Muscle layer of colon (tissue), 2 donors: ENCODE measurements at regions not wholly inside any gene's neighbourhood (a gene's known extent, or its start where the extent isn't known, plus 50 kb on each side); places are given as distances from the start of the nearest gene placed in this dataset.

Source experiments
- H3K27ac ChIP-seq: one replicate; pipeline ENCODE4 v1.7.0; 2013; ENCODE audit warnings: low read depth, mild to moderate bottlenecking, low read length, moderate library complexity
- H3K27me3 ChIP-seq, 2 donors: one replicate each; pipeline ENCODE4 v1.7.0; 2013; ENCODE audit warnings: low read length in 2 of 2, mild to moderate bottlenecking in 2 of 2; ENCODE audit not compliant: insufficient read depth in 2 of 2, control insufficient read depth in 1 of 2
- H3K36me3 ChIP-seq: one replicate; pipeline ENCODE4 v1.7.0; 2013; ENCODE audit warnings: mild to moderate bottlenecking, low read length; ENCODE audit not compliant: insufficient read depth
- H3K4me1 ChIP-seq: one replicate; pipeline ENCODE4 v1.7.0; 2013; ENCODE audit warnings: mild to moderate bottlenecking, low read length; ENCODE audit not compliant: insufficient read depth
- H3K4me3 ChIP-seq, 2 donors: one replicate each; pipeline ENCODE4 v1.7.0; 2013; ENCODE audit warnings: low read length in 2 of 2, low read depth in 1 of 2, mild to moderate bottlenecking in 1 of 2, moderate library complexity in 1 of 2
- H3K9ac ChIP-seq: one replicate; pipeline ENCODE4 v1.7.0; 2013; ENCODE audit warnings: low read length
- H3K9me3 ChIP-seq: one replicate; pipeline ENCODE4 v1.7.0; 2013; ENCODE audit warnings: mild to moderate bottlenecking, low read length
- donor health status: abdominal sarcoma.
- donor health status: Adenocarcinoma of cecum.

DNA sequence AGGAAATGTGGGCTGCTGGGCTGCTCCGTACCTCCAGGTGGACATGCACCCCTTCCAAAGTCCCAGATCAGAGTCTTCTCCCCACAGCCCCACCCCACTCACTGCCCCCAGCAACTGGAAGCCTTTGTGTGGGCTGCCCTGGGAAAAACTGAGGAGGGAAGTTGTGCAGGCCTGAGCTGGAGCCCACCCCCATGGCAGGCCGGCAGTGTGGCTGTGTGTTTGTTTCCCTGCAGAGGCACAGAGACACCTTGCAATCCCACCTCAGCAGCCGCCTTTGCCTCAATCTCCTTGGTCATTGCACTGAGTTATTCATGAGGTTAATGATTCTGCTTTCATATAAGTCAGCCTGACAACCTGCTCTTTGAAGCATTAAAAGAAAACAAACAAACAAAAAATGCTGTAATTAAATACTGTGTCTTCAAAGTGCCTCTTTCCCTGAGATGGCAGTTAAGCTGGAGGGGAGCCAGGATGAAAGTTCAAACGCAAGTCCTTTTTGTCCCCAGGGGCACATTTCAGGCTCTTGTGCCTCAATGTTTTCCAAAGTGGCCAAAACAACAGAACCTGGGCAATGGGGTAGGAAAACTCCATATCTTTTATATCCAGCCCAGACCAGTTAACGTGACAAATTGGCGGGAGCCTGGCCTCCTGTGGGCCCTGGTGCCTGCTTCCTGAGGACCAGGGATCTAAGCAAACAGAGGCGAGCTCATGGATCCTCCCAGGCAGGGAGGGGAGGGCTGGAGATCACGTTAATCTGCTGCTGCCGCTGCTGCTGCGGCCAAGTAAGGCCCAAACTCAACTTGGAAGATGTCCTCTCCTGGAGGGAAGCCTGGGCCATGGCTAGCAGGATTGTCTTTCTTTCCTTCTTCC is 51.9 kb upstream of the TSPAN11 start:
- no peaks in the 10 kb centered on the region for H3K9me3 ChIP-seq
- H3K27me3 ChIP-seq: no peaks in the 10 kb centered on the region
- no peak overlapping the region for H3K27ac ChIP-seq
- no peak overlapping the region for H3K4me3 ChIP-seq
- no peaks in the 10 kb centered on the region for H3K36me3 ChIP-seq
- H3K4me1 ChIP-seq: peaks cover 4% of the 10 kb centered on the region
- H3K9ac ChIP-seq: no peak overlapping the region

GRCh38 chr12:30870491-30871265 is 55.9 kb upstream of the TSPAN11 start:
- Histone ChIP-seq H3K4me1 (no peaks in the 10 kb centered on the region), H3K9ac (no peak overlapping the region), H3K4me3 (no peak overlapping the region)

GRCh38 chr12:30867415-30867814 is 59.1 kb upstream of the TSPAN11 start:
- H3K4me1 ChIP-seq: no peaks in the 10 kb centered on the region
- no peak overlapping the region for H3K9ac ChIP-seq
- H3K27me3 ChIP-seq: no peaks in the 10 kb centered on the region
- no peaks in the 10 kb centered on the region for H3K9me3 ChIP-seq
- no peaks in the 10 kb centered on the region for H3K36me3 ChIP-seq
- no peak overlapping the region for H3K4me3 ChIP-seq
- no peak overlapping the region for H3K27ac ChIP-seq

More at GRCh38 chr12:30870491-30871265, 55.9 kb upstream of the TSPAN11 start:
- H3K9me3 ChIP-seq: no peaks in the 10 kb centered on the region
- H3K36me3 ChIP-seq: no peaks in the 10 kb centered on the region
- H3K27ac ChIP-seq: no peak overlapping the region
- no peaks in the 10 kb centered on the region for H3K27me3 ChIP-seq

GRCh38 chr12:30866256-30866655 is 60.3 kb upstream of the TSPAN11 start:
- Histone ChIP-seq H3K27me3 (no peaks in the 10 kb centered on the region), H3K4me3 (no peak overlapping the region), H3K36me3 (no peaks in the 10 kb centered on the region), H3K9ac (no peak overlapping the region), H3K4me1 (no peaks in the 10 kb centered on the region), H3K27ac (no peak overlapping the region), H3K9me3 (no peaks in the 10 kb centered on the region)

- no peaks in the 10 kb centered on the region for H3K36me3 ChIP-seq
- H3K9ac ChIP-seq: no peak overlapping the region
- no peaks in the 10 kb centered on the region for H3K4me1 ChIP-seq
- no peaks in the 10 kb centered on the region for H3K9me3 ChIP-seq
- H3K27ac ChIP-seq: no peak overlapping the region
- no peaks in the 10 kb centered on the region for H3K27me3 ChIP-seq
- no peak overlapping the region for H3K4me3 ChIP-seq
Measured at GRCh38 chr12:30863839-30864238, 62.7 kb upstream of the TSPAN11 start.

DNA sequence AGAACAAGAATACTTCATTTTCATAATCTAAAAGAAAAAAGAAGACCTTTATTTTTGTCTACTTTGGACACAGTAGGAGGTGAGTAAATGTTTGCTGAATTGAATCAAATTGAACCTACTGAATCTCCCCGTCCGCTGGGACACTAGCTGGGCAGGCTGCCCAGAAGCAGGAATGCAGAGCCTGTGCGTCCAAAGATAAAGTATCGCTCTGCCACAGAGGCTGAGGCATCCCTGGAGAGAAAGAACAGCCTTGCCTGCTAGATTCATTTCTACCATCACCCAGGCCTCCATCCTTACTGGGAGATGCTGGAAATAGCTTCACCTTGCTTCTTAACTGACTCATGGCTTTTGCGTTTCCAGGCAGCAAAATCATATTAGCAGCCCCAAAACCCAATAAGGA is 64.1 kb upstream of the TSPAN11 start:
- no peak overlapping the region for H3K27ac ChIP-seq
- no peaks in the 10 kb centered on the region for H3K4me1 ChIP-seq

DNA sequence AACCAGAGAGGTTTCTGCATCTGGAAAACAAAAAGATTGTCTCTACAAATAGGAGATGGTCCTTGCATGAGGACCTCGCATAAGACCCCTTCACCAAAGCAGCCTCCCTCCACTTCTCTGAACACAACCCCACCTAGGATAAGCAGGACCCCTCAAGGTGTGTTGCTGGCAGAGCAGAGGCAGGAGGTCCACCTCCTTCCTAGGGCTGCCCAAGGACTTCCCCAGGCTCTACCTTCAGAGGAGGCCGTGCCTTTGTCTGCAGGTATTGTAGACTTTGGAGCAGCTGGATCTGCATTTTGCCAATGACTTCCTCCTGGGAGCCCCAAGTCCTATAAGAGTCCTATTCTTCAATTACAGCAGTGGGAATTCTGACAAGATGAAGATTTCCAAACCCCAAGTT is 67.3 kb upstream of the TSPAN11 start:
- Histone ChIP-seq H3K9me3 (no peaks in the 10 kb centered on the region), H3K9ac (no peak overlapping the region), H3K4me3 (no peak overlapping the region), H3K27me3 (no peaks in the 10 kb centered on the region), H3K27ac (no peak overlapping the region), H3K36me3 (no peaks in the 10 kb centered on the region), H3K4me1 (no peaks in the 10 kb centered on the region)

More for the DNA sequence above, 64.1 kb upstream of the TSPAN11 start:
- Histone ChIP-seq H3K36me3 (no peaks in the 10 kb centered on the region), H3K9me3 (no peaks in the 10 kb centered on the region), H3K9ac (no peak overlapping the region), H3K27me3 (no peaks in the 10 kb centered on the region), H3K4me3 (no peak overlapping the region)

GRCh38 chr12:30858471-30858870 is 68.1 kb upstream of the TSPAN11 start:
- Histone ChIP-seq H3K9ac (no peak overlapping the region), H3K9me3 (no peaks in the 10 kb centered on the region), H3K27me3 (no peaks in the 10 kb centered on the region), H3K4me3 (no peak overlapping the region), H3K36me3 (no peaks in the 10 kb centered on the region), H3K27ac (no peak overlapping the region), H3K4me1 (no peaks in the 10 kb centered on the region)

- no peaks in the 10 kb centered on the region for H3K9me3 ChIP-seq
- no peak overlapping the region for H3K9ac ChIP-seq
- H3K27ac ChIP-seq: no peak overlapping the region
- H3K36me3 ChIP-seq: no peaks in the 10 kb centered on the region
- no peaks in the 10 kb centered on the region for H3K27me3 ChIP-seq
- H3K4me3 ChIP-seq: no peak overlapping the region
- no peaks in the 10 kb centered on the region for H3K4me1 ChIP-seq
Measured at GRCh38 chr12:30853561-30854133, 72.9 kb upstream of the TSPAN11 start.

- no peak overlapping the region for H3K27ac ChIP-seq
- H3K36me3 ChIP-seq: no peaks in the 10 kb centered on the region
- H3K27me3 ChIP-seq: no peaks in the 10 kb centered on the region
- H3K9ac ChIP-seq: no peak overlapping the region
- no peaks in the 10 kb centered on the region for H3K4me1 ChIP-seq
- no peaks in the 10 kb centered on the region for H3K9me3 ChIP-seq
- H3K4me3 ChIP-seq: no peak overlapping the region
Measured at GRCh38 chr12:30850684-30851083, 75.9 kb upstream of the TSPAN11 start.

DNA sequence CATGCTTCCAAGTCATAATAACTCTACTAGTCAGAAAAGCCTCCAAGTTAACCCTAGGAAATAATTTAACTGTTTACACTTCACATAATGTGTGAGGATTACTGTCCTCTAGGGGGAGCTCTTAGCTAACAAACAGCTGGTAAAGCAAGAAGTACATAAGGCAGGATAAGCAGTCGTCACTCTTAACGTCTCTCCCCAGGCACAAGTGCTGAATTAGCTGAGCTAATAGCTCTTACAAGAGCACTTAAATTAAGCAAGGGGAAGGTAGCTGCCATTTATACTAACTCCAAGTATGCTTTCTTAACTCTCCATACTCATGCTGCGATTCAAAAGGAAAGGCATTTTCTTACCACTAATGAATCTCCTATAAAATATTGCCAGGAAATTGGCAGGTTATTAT is 79.3 kb upstream of the TSPAN11 start:
- no peaks in the 10 kb centered on the region for H3K9me3 ChIP-seq
- no peaks in the 10 kb centered on the region for H3K36me3 ChIP-seq
- H3K27me3 ChIP-seq: no peaks in the 10 kb centered on the region
- H3K4me1 ChIP-seq: no peaks in the 10 kb centered on the region
- H3K27ac ChIP-seq: no peak overlapping the region
- no peak overlapping the region for H3K4me3 ChIP-seq
- H3K9ac ChIP-seq: no peak overlapping the region
